GM12878 (cell line): ENCODE measurements at regions not wholly inside any gene's neighbourhood (a gene's known extent, or its start where the extent isn't known, plus 50 kb on each side); places are given as distances from the start of the nearest gene placed in this dataset.

Source experiments
- BACH1 ChIP-seq: fragments of 450-650 bp; IDR thresholded peaks from 2 replicates; pipeline ENCODE4 v1.6.1; 2017; ENCODE audit warnings: mild to moderate bottlenecking, borderline replicate concordance
- GABPA ChIP-seq: IDR thresholded peaks from 2 replicates; pipeline ENCODE4 v1.6.1; 2014; ENCODE audit warnings: antibody characterized with exemption, low read depth, mild to moderate bottlenecking, inconsistent platforms
- MYC ChIP-seq: IDR thresholded peaks from 2 replicates; pipeline ENCODE4 v1.6.1; 2011; ENCODE audit warnings: mild to moderate bottlenecking, low read length, moderate library complexity, inconsistent platforms; ENCODE audit not compliant: insufficient read depth, insufficient replicate concordance, insufficient read length, severe bottlenecking
- ZZZ3 ChIP-seq: IDR thresholded peaks from 2 replicates; pipeline ENCODE4 v1.6.1; 2011; ENCODE audit warnings: low read depth; ENCODE audit not compliant: control insufficient read depth, insufficient read length

DNA sequence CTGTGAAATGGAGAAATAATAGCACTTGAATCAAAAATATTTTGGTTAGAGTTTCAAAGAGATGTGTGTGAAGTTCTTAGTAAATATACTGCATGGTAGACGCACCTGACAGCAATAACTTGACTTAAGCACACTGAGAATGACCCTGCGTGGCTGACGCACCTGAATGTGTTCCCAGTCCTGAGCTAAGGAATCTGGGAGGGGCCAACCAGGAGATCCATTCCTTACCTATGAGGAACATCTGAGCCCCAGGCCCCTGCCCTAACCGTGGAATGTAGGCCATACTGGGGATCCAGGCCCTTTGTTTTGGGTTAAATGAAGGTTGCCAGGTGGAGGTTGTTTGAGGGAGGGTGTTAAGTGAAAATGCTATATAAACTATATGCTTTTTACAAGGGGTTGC, 284.4 kb downstream of the RBM43 start:
- TF ChIP-seq GABPA, result no peak
- no peak for TF ChIP-seq MYC
- TF ChIP-seq BACH1, result no peak
- TF ChIP-seq ZZZ3, result no peak
